Liver (tissue), 8 donors: ENCODE measurements at regions not wholly inside any gene's neighbourhood (a gene's known extent, or its start where the extent isn't known, plus 50 kb on each side); places are given as distances from the start of the nearest gene placed in this dataset.

Experiments used
- DNase-seq: peaks from one replicate; pipeline ENCODE4 v3.0.0-alpha.2; 2017; ENCODE audit warnings: low spot score
- H3K27ac ChIP-seq, 2 donors: one replicate each; pipeline ENCODE4 v1.7.0; 2013; ENCODE audit warnings: inconsistent platforms in 2 of 2, low read length in 2 of 2, control low read depth in 1 of 2, low read depth in 1 of 2, mild to moderate bottlenecking in 1 of 2
- H3K27me3 ChIP-seq, 4 donors: one replicate each; pipeline versions ENCODE4 v1.6.1 to v1.7.0; 2013; ENCODE audit warnings: low read length in 3 of 4, inconsistent platforms in 1 of 4, mild to moderate bottlenecking in 1 of 4, moderate library complexity in 1 of 4; ENCODE audit not compliant: control insufficient read depth in 4 of 4, insufficient read depth in 4 of 4
- H3K36me3 ChIP-seq, 4 donors: one replicate each; pipeline versions ENCODE4 v1.6.1 to v1.7.0; 2013; ENCODE audit warnings: low read length in 3 of 4, mild to moderate bottlenecking in 3 of 4, low read depth in 1 of 4, moderate library complexity in 1 of 4; ENCODE audit not compliant: control insufficient read depth in 4 of 4, insufficient read depth in 3 of 4
- H3K4me1 ChIP-seq, 4 donors: one replicate each; pipeline versions ENCODE4 v1.6.1 to v1.7.0; 2013; ENCODE audit warnings: low read length in 3 of 4, mild to moderate bottlenecking in 3 of 4, moderate library complexity in 1 of 4; ENCODE audit not compliant: control insufficient read depth in 4 of 4, insufficient read depth in 4 of 4
- H3K4me3 ChIP-seq, 3 donors: one replicate each; pipeline versions ENCODE4 v1.6.1 to v1.7.0; 2013; ENCODE audit warnings: low read length in 3 of 3, control low read depth in 1 of 3, low read depth in 1 of 3, mild to moderate bottlenecking in 1 of 3
- H3K9ac ChIP-seq, 2 donors: one replicate each; pipeline ENCODE4 v1.7.0; 2013; ENCODE audit warnings: low read length in 2 of 2, mild to moderate bottlenecking in 2 of 2, moderate library complexity in 2 of 2, control low read depth in 1 of 2, low read depth in 1 of 2
- H3K9me3 ChIP-seq, 4 donors: one replicate each; pipeline versions ENCODE4 v1.6.1 to v1.7.0; 2013; ENCODE audit warnings: low read length in 3 of 4; ENCODE audit not compliant: control insufficient read depth in 4 of 4
- ATF3 ChIP-seq: IDR thresholded peaks from 2 replicates; pipeline ENCODE4 v1.6.1; 2016; ENCODE audit warnings: antibody characterized with exemption
- CTCF ChIP-seq: fragments of 150-350 bp; IDR thresholded peaks from 2 replicates; pipeline ENCODE4 v1.5.1; 2017; ENCODE audit warnings: improper control_type of control experiment, low read depth, low read length; ENCODE audit not compliant: missing input control
- FOXA1 ChIP-seq: IDR thresholded peaks from 2 replicates; pipeline ENCODE4 v1.6.1; 2016; ENCODE audit warnings: antibody characterized with exemption
- HNF4A ChIP-seq, 2 donors: conservative IDR thresholded peaks; 2 replicates each; pipeline ENCODE4 v1.6.1; 2016; ENCODE audit warnings: antibody characterized with exemption in 2 of 2, mild to moderate bottlenecking in 2 of 2
- HNF4G ChIP-seq: IDR thresholded peaks from 2 replicates; pipeline ENCODE4 v1.6.1; 2016; ENCODE audit warnings: antibody characterized with exemption
- JUND ChIP-seq, 2 donors: IDR thresholded peaks; 2 replicates each; pipeline ENCODE4 v1.6.1; 2016; ENCODE audit warnings: antibody characterized with exemption in 2 of 2
- REST ChIP-seq: IDR thresholded peaks from 2 replicates; pipeline ENCODE4 v1.6.1; 2016; ENCODE audit warnings: antibody characterized with exemption, mild to moderate bottlenecking
- RXRA ChIP-seq, 2 donors: IDR thresholded peaks; 2 replicates each; pipeline ENCODE4 v1.6.1; 2017 to 2018; ENCODE audit warnings: antibody characterized with exemption in 2 of 2, mild to moderate bottlenecking in 1 of 2
- SP1 ChIP-seq: IDR thresholded peaks from 2 replicates; pipeline ENCODE4 v1.6.1; 2018; ENCODE audit warnings: antibody characterized with exemption, mild to moderate bottlenecking
- TAF1 ChIP-seq: conservative IDR thresholded peaks from 2 replicates; pipeline ENCODE4 v1.6.1; 2016; ENCODE audit warnings: antibody characterized with exemption, mild to moderate bottlenecking
- YY1 ChIP-seq: IDR thresholded peaks from 2 replicates; pipeline ENCODE4 v1.6.1; 2016; ENCODE audit warnings: antibody characterized with exemption, mild to moderate bottlenecking
- WGBS: extraction: QIAGEN DNeasy Blood & Tissue Kit; methylation state at CpG from one replicate; pipeline ENCODE4 v1.1.7; 2013; 5-methylcytosine and 5-hydroxymethylcytosine counted together
- donor health status: healthy.
- donor health status: healthy.
- donor health status: healthy.
- donor health status: healthy.
- donor health status: healthy.

- H3K4me1 ChIP-seq = no peaks in the 10 kb centered on the region
- no peaks in the 10 kb centered on the region for H3K9me3 ChIP-seq
- H3K4me3 ChIP-seq = no peak overlapping the region
- no peak overlapping the region for H3K9ac ChIP-seq
- no peak overlapping the region for H3K27ac ChIP-seq
- no peaks in the 10 kb centered on the region for H3K27me3 ChIP-seq
- TF ChIP-seq REST (no peak), JUND (IDR thresholded peaks at IDR 0.05) (no peak)
- no peak for DNase-seq
- H3K36me3 ChIP-seq = no peaks in the 10 kb centered on the region
- 64% methylated on average over 2 of the region's 2 CpGs for WGBS
These were observed 78.3 kb downstream of the ELAPOR2 start for GRCh38 chr7:86981127-86981526.

GRCh38 chr7:86980223-86980622, 79.2 kb downstream of the ELAPOR2 start:
- Histone ChIP-seq H3K9ac (no peak overlapping the region), H3K9me3 (no peaks in the 10 kb centered on the region), H3K27ac (no peak overlapping the region), H3K4me1 (no peaks in the 10 kb centered on the region), H3K27me3 (no peaks in the 10 kb centered on the region), H3K36me3 (no peaks in the 10 kb centered on the region), H3K4me3 (no peak overlapping the region)
- WGBS = 67% methylated on average over 3 of the region's 3 CpGs
- DNase-seq = no peak
- TF ChIP-seq HNF4G (no peak), ATF3 (no peak), HNF4A (conservative IDR thresholded peaks at IDR 0.05) (no peak), RXRA (IDR thresholded peaks at IDR 0.05) (no peak), REST (no peak), FOXA1 (no peak), TAF1 (no peak), SP1 (no peak), YY1 (no peak), CTCF (no peak)
